Activated CD8-positive, alpha-beta T cell treated with anti-CD3 and anti-CD28 coated beads for 36 hours (primary cell): ENCODE measurements at regions not wholly inside any gene's neighbourhood (a gene's known extent, or its start where the extent isn't known, plus 50 kb on each side); places are given as distances from the start of the nearest gene placed in this dataset.

Experiments used
- ATAC-seq: fragments of 200-7000 bp; cut with Tn5 transposase; one replicate; pipeline ENCODE4 v1.10.0; 2021; ENCODE audit warnings: mild to moderate bottlenecking, moderate library complexity
- CTCF ChIA-PET: fragments of 350-600 bp; sonication (Branson Sonifier 250); formaldehyde crosslinking; loops from one replicate; lab custom pipeline; 2021; ENCODE audit warnings: antibody characterized with exemption; lab: Charles Lee
- POLR2A ChIA-PET: fragments of 350-600 bp; sonication (Branson Sonifier 250); formaldehyde crosslinking; loops from one replicate; lab custom pipeline; 2021; ENCODE audit warnings: antibody characterized with exemption; lab: Charles Lee
- DNase-seq: peaks from one replicate; pipeline ENCODE4 v3.0.0-alpha.2; 2020
- H3K27ac Mint-ChIP-seq: one replicate; pipeline ENCODE4 v1.8.0; 2021; ENCODE audit warnings: mild to moderate bottlenecking, mixed read lengths
- H3K27me3 Mint-ChIP-seq: one replicate; pipeline ENCODE4 v1.8.0; 2021; ENCODE audit warnings: mixed read lengths
- H3K36me3 Mint-ChIP-seq: one replicate; pipeline ENCODE4 v1.8.0; 2021; ENCODE audit warnings: low read depth, mixed read lengths
- H3K4me1 Mint-ChIP-seq: one replicate; pipeline ENCODE4 v1.8.0; 2021; ENCODE audit warnings: low read depth, mixed read lengths
- H3K4me3 Mint-ChIP-seq: one replicate; pipeline ENCODE4 v1.8.0; 2021; ENCODE audit warnings: mild to moderate bottlenecking, moderate library complexity, mixed read lengths
- H3K9me3 Mint-ChIP-seq: one replicate; pipeline ENCODE4 v1.8.0; 2021; ENCODE audit warnings: mixed read lengths
- intact Hi-C: fragments of 100-400 bp; cut with micrococcal nuclease; formaldehyde crosslinking; loops from one replicate; pipeline ENCODE4 v1.10.0; 2022
- TF ChIP-seq, protein P1 (sequence below): fragments of 200-600 bp; IDR thresholded peaks from one replicate; pipeline ENCODE4 v1.8.0; 2022; ENCODE audit warnings: antibody characterized with exemption, mild to moderate bottlenecking

GRCh38 chr5:124796495-124796894 is 50.1 kb upstream of the ZNF608 start:
- H3K27me3 Mint-ChIP-seq: no peaks in the 10 kb centered on the region
- POLR2A ChIA-PET: interaction anchor here (0.7 kb wide), 1 partner anchor 16 kb away, joined by 3 read pairs; no protein-coding TSS in a partner anchor
- DNase-seq (no peak), ATAC-seq (no peak)
- H3K36me3 Mint-ChIP-seq: no peaks in the 10 kb centered on the region
- H3K4me3 Mint-ChIP-seq: no peak overlapping the region
- H3K9me3 Mint-ChIP-seq: no peaks in the 10 kb centered on the region
- no peak overlapping the region for H3K27ac Mint-ChIP-seq
- intact Hi-C loops: no loop called here
- no peaks in the 10 kb centered on the region for H3K4me1 Mint-ChIP-seq
- CTCF ChIA-PET: no interaction called here
- TF ChIP-seq, protein P1, sequence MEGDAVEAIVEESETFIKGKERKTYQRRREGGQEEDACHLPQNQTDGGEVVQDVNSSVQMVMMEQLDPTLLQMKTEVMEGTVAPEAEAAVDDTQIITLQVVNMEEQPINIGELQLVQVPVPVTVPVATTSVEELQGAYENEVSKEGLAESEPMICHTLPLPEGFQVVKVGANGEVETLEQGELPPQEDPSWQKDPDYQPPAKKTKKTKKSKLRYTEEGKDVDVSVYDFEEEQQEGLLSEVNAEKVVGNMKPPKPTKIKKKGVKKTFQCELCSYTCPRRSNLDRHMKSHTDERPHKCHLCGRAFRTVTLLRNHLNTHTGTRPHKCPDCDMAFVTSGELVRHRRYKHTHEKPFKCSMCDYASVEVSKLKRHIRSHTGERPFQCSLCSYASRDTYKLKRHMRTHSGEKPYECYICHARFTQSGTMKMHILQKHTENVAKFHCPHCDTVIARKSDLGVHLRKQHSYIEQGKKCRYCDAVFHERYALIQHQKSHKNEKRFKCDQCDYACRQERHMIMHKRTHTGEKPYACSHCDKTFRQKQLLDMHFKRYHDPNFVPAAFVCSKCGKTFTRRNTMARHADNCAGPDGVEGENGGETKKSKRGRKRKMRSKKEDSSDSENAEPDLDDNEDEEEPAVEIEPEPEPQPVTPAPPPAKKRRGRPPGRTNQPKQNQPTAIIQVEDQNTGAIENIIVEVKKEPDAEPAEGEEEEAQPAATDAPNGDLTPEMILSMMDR: no peak

DNA sequence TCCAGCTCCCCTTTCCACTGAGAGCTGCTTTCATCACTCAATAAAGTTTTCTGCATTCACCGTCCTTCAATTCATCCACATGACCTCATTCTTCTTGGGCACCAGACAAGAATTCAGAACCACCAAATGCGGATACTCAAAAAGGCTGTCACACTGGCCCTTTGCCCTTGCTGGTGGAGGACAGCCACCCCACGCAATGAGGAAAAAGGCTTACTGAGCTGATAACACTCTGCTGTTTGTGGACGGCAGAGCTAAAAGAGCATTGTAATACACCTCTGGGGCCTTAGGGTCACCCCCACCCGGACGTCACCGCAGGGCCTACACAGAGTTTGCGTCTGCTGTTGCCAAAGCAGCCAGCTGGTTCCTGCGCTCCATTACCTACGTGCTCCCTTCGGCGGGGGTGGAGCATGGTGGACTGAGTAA is 51.2 kb upstream of the ZNF608 start:
- ChIA-PET CTCF (no interaction called here), POLR2A (interaction anchor here (0.8 kb wide), 1 partner anchor 458 kb away, joined by 3 read pairs; no protein-coding TSS in a partner anchor)
- Mint-ChIP-seq H3K27ac (no peak overlapping the region), H3K9me3 (no peaks in the 10 kb centered on the region), H3K4me1 (no peaks in the 10 kb centered on the region), H3K4me3 (no peak overlapping the region), H3K36me3 (no peaks in the 10 kb centered on the region), H3K27me3 (no peaks in the 10 kb centered on the region)
- intact Hi-C loops: no loop called here
- ATAC-seq: no peak
- TF ChIP-seq, protein P1: no peak
- no peak for DNase-seq

- Mint-ChIP-seq H3K27me3 (no peaks in the 10 kb centered on the region), H3K4me1 (no peaks in the 10 kb centered on the region), H3K4me3 (no peak overlapping the region), H3K9me3 (no peaks in the 10 kb centered on the region), H3K36me3 (no peaks in the 10 kb centered on the region), H3K27ac (no peak overlapping the region)
- ATAC-seq (no peak), DNase-seq (no peak)
- ChIA-PET POLR2A (no interaction called here), CTCF (no interaction called here)
- TF ChIP-seq, protein P1: no peak
- intact Hi-C loops: no loop called here
These were observed 52.5 kb upstream of the ZNF608 start for GRCh38 chr5:124798890-124799289.

GRCh38 chr5:124801551-124801950 is 55.1 kb upstream of the ZNF608 start:
- CTCF ChIA-PET: no interaction called here
- POLR2A ChIA-PET: no interaction called here
- intact Hi-C loops: no loop called here
- no peak for DNase-seq
- Mint-ChIP-seq H3K36me3 (no peaks in the 10 kb centered on the region), H3K4me3 (no peak overlapping the region), H3K27ac (no peak overlapping the region), H3K27me3 (no peaks in the 10 kb centered on the region), H3K4me1 (no peaks in the 10 kb centered on the region), H3K9me3 (no peaks in the 10 kb centered on the region)
- no peak for ATAC-seq
- TF ChIP-seq, protein P1: no peak

- intact Hi-C loops: no loop called here
- no peak for DNase-seq
- no peaks in the 10 kb centered on the region for H3K27me3 Mint-ChIP-seq
- H3K4me1 Mint-ChIP-seq: no peaks in the 10 kb centered on the region
- no peak overlapping the region for H3K27ac Mint-ChIP-seq
- no peaks in the 10 kb centered on the region for H3K9me3 Mint-ChIP-seq
- TF ChIP-seq, protein P1: no peak
- ATAC-seq: no peak
- ChIA-PET CTCF (no interaction called here), POLR2A (no interaction called here)
- no peak overlapping the region for H3K4me3 Mint-ChIP-seq
- H3K36me3 Mint-ChIP-seq: no peaks in the 10 kb centered on the region
These were observed 57.3 kb upstream of the ZNF608 start for GRCh38 chr5:124803617-124804323.
